ENCODE measurements at regions not wholly inside any gene's neighbourhood (a gene's known extent, or its start where the extent isn't known, plus 50 kb on each side); places are given as distances from the start of the nearest gene placed in this dataset.

- no peak for TF ChIP-seq EZH2phosphoT487 (IDR thresholded peaks at IDR 0.05; ENCODE audit: borderline replicate concordance, low read depth)
- no peak for TF ChIP-seq CTCF (IDR thresholded peaks at IDR 0.05)
- no peak for TF ChIP-seq FOXM1 (IDR thresholded peaks at IDR 0.05; ENCODE audit: low read depth)
Measured at GRCh38 chrX:68989865-68990606, 161.2 kb downstream of the EFNB1 start (continued).

GRCh38 chrX:68989456-68989855, 160.6 kb downstream of the EFNB1 start:
- no peaks in the 10 kb centered on the region for H3K36me3 ChIP-seq (replicated peaks in 1 of 2; ENCODE audit: control insufficient read depth in 1 of 2, insufficient read depth in 2 of 2, low read length in 1 of 2)
- H3K9me2 ChIP-seq = no peaks in the 10 kb centered on the region
- H2AFZ ChIP-seq (ENCODE audit: low read depth) = no peak overlapping the region
- H3K27me3 ChIP-seq (ENCODE audit: insufficient read depth) = no peaks in the 10 kb centered on the region; the same call in 1 of the 2 replicates
- ChIA-PET POLR2A (no interaction called here), CTCF (no interaction called here)
- H3K4me1 ChIP-seq (ENCODE audit: control insufficient read depth in 1 of 2, insufficient read depth in 2 of 2, low read depth in 1 of 2, low read length in 1 of 2) = peaks cover 0 to 7% of the 10 kb centered on the region in 2 experiments; a peak in 1 of 4 replicates
- WGBS (ENCODE audit: low lambda C conversion rate) = 29% methylated on average over 1 of the region's 1 CpG
- no peak for DNase-seq
- H3K4me2 ChIP-seq = no peak overlapping the region
- no peak overlapping the region for H3K27ac ChIP-seq (ENCODE audit: low read depth in 2 of 2, low read length in 1 of 2)
- TF ChIP-seq USF1 (IDR thresholded peaks at IDR 0.05; ENCODE audit: borderline replicate concordance, low read depth) (no peak), YY1 (IDR thresholded peaks at IDR 0.05; ENCODE audit: low read depth) (no peak), FOXM1 (IDR thresholded peaks at IDR 0.05; ENCODE audit: low read depth) (no peak), NFIC (IDR thresholded peaks at IDR 0.05; ENCODE audit: borderline replicate concordance) (no peak), NRF1 (IDR thresholded peaks at IDR 0.05; ENCODE audit: low read depth, low read length) (no peak)
- no peak overlapping the region for H3K4me3 ChIP-seq (ENCODE audit: low read depth in 2 of 2, low read length in 1 of 2)
- no peaks in the 10 kb centered on the region for H3F3A ChIP-seq (replicated peaks; ENCODE audit: insufficient read depth)
- no peak overlapping the region for H3K9ac ChIP-seq
- H4K20me1 ChIP-seq (ENCODE audit: insufficient read depth) = no peaks in the 10 kb centered on the region
- H3K9me3 ChIP-seq = no peaks in the 10 kb centered on the region
- H3K79me2 ChIP-seq (ENCODE audit: insufficient read depth) = no peaks in the 10 kb centered on the region

- POLR2A ChIA-PET = no interaction called here
- TF ChIP-seq TAF1 (IDR thresholded peaks at IDR 0.05; ENCODE audit: borderline replicate concordance, low read depth, low read length) = no peak
- TF ChIP-seq MAX (IDR thresholded peaks at IDR 0.05; ENCODE audit: low read depth) = no peak
- no peak for TF ChIP-seq NFIC (IDR thresholded peaks at IDR 0.05; ENCODE audit: borderline replicate concordance)
- no peak for TF ChIP-seq FOSL2 (IDR thresholded peaks at IDR 0.05; ENCODE audit: borderline replicate concordance, low read depth)
- TF ChIP-seq NRF1 (IDR thresholded peaks at IDR 0.05; ENCODE audit: low read depth, low read length) = no peak
- no peak for TF ChIP-seq GATA2 (CRISPR knock-in tag; IDR thresholded peaks at IDR 0.05)
- TF ChIP-seq GABPA (IDR thresholded peaks at IDR 0.05; ENCODE audit: low read depth) = no peak
- no peak for TF ChIP-seq YY1 (IDR thresholded peaks at IDR 0.05; ENCODE audit: low read depth)
- TF ChIP-seq RAD21 (IDR thresholded peaks at IDR 0.05; ENCODE audit: low read length) = no peak
- TF ChIP-seq ELF1 (IDR thresholded peaks at IDR 0.05) = no peak
- TF ChIP-seq CHD2 (IDR thresholded peaks at IDR 0.05; ENCODE audit: low read length, partially characterized antibody) = no peak
- no peak for TF ChIP-seq RFX5 (IDR thresholded peaks at IDR 0.05; ENCODE audit: low read length)
- no peak for TF ChIP-seq TEAD4 (IDR thresholded peaks at IDR 0.05; ENCODE audit: borderline replicate concordance, insufficient read depth)
- Histone ChIP-seq H3K9me3 (no peaks in the 10 kb centered on the region), H3K9me2 (no peaks in the 10 kb centered on the region), H3K4me3 (ENCODE audit: low read depth in 2 of 2, low read length in 1 of 2) (no peak overlapping the region), H3K4me1 (ENCODE audit: control insufficient read depth in 1 of 2, insufficient read depth in 2 of 2, low read depth in 1 of 2, low read length in 1 of 2) (peaks cover 0 to 7% of the 10 kb centered on the region in 2 experiments; a peak in 1 of 4 replicates), H3K27ac (ENCODE audit: low read depth in 2 of 2, low read length in 1 of 2) (no peak overlapping the region), H3K9ac (no peak overlapping the region), H3K27me3 (ENCODE audit: insufficient read depth) (no peaks in the 10 kb centered on the region; the same call in 1 of the 2 replicates), H3K36me3 (replicated peaks in 1 of 2; ENCODE audit: control insufficient read depth in 1 of 2, insufficient read depth in 2 of 2, low read length in 1 of 2) (no peaks in the 10 kb centered on the region), H4K20me1 (ENCODE audit: insufficient read depth) (no peaks in the 10 kb centered on the region), H3K4me2 (no peak overlapping the region), H2AFZ (ENCODE audit: low read depth) (no peak overlapping the region), H3F3A (replicated peaks; ENCODE audit: insufficient read depth) (no peaks in the 10 kb centered on the region), H3K79me2 (ENCODE audit: insufficient read depth) (no peaks in the 10 kb centered on the region)
- WGBS (ENCODE audit: low lambda C conversion rate) = 30% methylated on average over 4 of the region's 5 CpGs
- DNase-seq = no peak
- CTCF ChIA-PET = no interaction called here
Measured at GRCh38 chrX:68988865-68989264, 160.0 kb downstream of the EFNB1 start.

All from SK-N-SH (cell line).